ENCODE measurements at regions not wholly inside any gene's neighbourhood (a gene's known extent, or its start where the extent isn't known, plus 50 kb on each side); places are given as distances from the start of the nearest gene placed in this dataset.
"Not testable (repeated sequence)": the region's sequence is repeated elsewhere in the genome, so short reads cannot be mapped to it uniquely, and the experiment has no call there.

GRCh38 chr11:13550761-13551160 is 55.0 kb upstream of the PTH start:
- Mint-ChIP-seq H3K4me1 (ENCODE audit: low read depth) (no peaks in the 10 kb centered on the region), H3K27ac (no peak overlapping the region), H3K9me3 (peaks cover 9% of the 10 kb centered on the region), H3K27me3 (no peaks in the 10 kb centered on the region), H3K36me3 (ENCODE audit: low read depth) (peaks cover 6% of the 10 kb centered on the region), H3K4me3 (no peak overlapping the region)
- ChIA-PET CTCF (no interaction called here), POLR2A (no interaction called here)
- peak in 3 of 14 experiments; percentile 4 to 61 (median 4) for DNase-seq
- H3K36me3 ChIP-seq (ENCODE audit: insufficient read depth, low read length), result no peaks in the 10 kb centered on the region
- ATAC-seq (ENCODE audit: poor library complexity), result no peak
- no peak overlapping the region for H3K4me3 ChIP-seq (ENCODE audit: low read length)
- intact Hi-C loops (cut with DNase I, micrococcal nuclease), result no loop called here
- H3K4me1 ChIP-seq (ENCODE audit: insufficient read depth, low read length), result no peaks in the 10 kb centered on the region
- no peaks in the 10 kb centered on the region for H3K27me3 ChIP-seq (ENCODE audit: control insufficient read depth in 1 of 2, insufficient read depth in 2 of 2, low read length in 2 of 2)
- no peak overlapping the region for H3K27ac ChIP-seq (ENCODE audit: low read depth in 1 of 2, low read length in 2 of 2)
- peaks cover 8 to 19% of the 10 kb centered on the region in 2 experiments for H3K9me3 ChIP-seq (ENCODE audit: control insufficient read depth in 1 of 2, insufficient read depth in 1 of 2, low read length in 2 of 2)
- TF ChIP-seq CTCF (IDR thresholded peaks at IDR 0.05), result no peak

GRCh38 chr11:13546092-13546491 is 50.3 kb upstream of the PTH start:
- POLR2A ChIA-PET; H3K4me1 Mint-ChIP-seq (ENCODE audit: low read depth); ATAC-seq (ENCODE audit: poor library complexity); H3K27ac Mint-ChIP-seq; H3K27ac ChIP-seq (ENCODE audit: low read depth in 1 of 2, low read length in 2 of 2); intact Hi-C loops (cut with DNase I, micrococcal nuclease); H3K27me3 ChIP-seq (ENCODE audit: control insufficient read depth in 1 of 2, insufficient read depth in 2 of 2, low read length in 2 of 2); H3K4me3 ChIP-seq (ENCODE audit: low read length); H3K27me3 Mint-ChIP-seq; H3K4me1 ChIP-seq (ENCODE audit: insufficient read depth, low read length); CTCF ChIA-PET; DNase-seq; H3K36me3 ChIP-seq (ENCODE audit: insufficient read depth, low read length); H3K4me3 Mint-ChIP-seq: not testable (repeated sequence)
- Mint-ChIP-seq H3K9me3 (peaks cover 20% of the 10 kb centered on the region), H3K36me3 (ENCODE audit: low read depth) (peaks cover 12% of the 10 kb centered on the region)
- H3K9me3 ChIP-seq (ENCODE audit: control insufficient read depth in 1 of 2, insufficient read depth in 1 of 2, low read length in 2 of 2), result peaks cover 12 to 24% of the 10 kb centered on the region in 2 experiments

Data from CD4-positive, alpha-beta T cell (primary cell).